Neural progenitor cell (in vitro differentiated cells): ENCODE measurements at regions not wholly inside any gene's neighbourhood (a gene's known extent, or its start where the extent isn't known, plus 50 kb on each side); places are given as distances from the start of the nearest gene placed in this dataset.

Source experiments
- DNase-seq: peaks from one replicate; pipeline ENCODE4 v3.0.0-alpha.2; 2016; ENCODE audit warnings: low spot score
- H2AFZ ChIP-seq: fragments of 200-600 bp; sonication (generic); replicated peaks from 2 replicates; pipeline ENCODE4 v1.6.1; 2016; ENCODE audit warnings: antibody characterized with exemption
- H3F3A ChIP-seq: fragments of 200-600 bp; sonication (generic); 2 replicates; pipeline ENCODE4 v1.6.1; 2016; ENCODE audit warnings: antibody characterized with exemption, low read depth
- H3K27ac ChIP-seq: fragments of 200-600 bp; sonication (generic); 2 replicates; pipeline ENCODE4 v1.5.1; 2016; ENCODE audit warnings: mild to moderate bottlenecking
- H3K27me3 ChIP-seq: fragments of 200-600 bp; sonication (generic); 2 replicates; pipeline ENCODE4 v1.6.1; 2016; ENCODE audit warnings: mild to moderate bottlenecking, moderate library complexity
- H3K36me3 ChIP-seq: fragments of 200-600 bp; sonication (generic); 2 replicates; pipeline ENCODE4 v1.5.1; 2016
- H3K4me1 ChIP-seq: fragments of 200-600 bp; sonication (generic); 2 replicates; pipeline ENCODE4 v1.6.1; 2016; ENCODE audit warnings: mixed run types
- H3K4me2 ChIP-seq: fragments of 200-600 bp; sonication (generic); 2 replicates; pipeline ENCODE4 v1.6.1; 2016
- H3K4me3 ChIP-seq: fragments of 200-600 bp; sonication (generic); 2 replicates; pipeline ENCODE4 v1.5.1; 2016
- H3K79me2 ChIP-seq: fragments of 200-600 bp; sonication (generic); 2 replicates; pipeline ENCODE4 v1.6.1; 2016; ENCODE audit warnings: low read depth
- H3K9ac ChIP-seq: fragments of 200-600 bp; sonication (generic); 2 replicates; pipeline ENCODE4 v1.6.1; 2016
- H3K9me3 ChIP-seq: fragments of 200-600 bp; sonication (generic); 2 replicates; pipeline ENCODE4 v1.5.1; 2016; ENCODE audit warnings: low read depth
- H4K20me1 ChIP-seq: fragments of 200-600 bp; sonication (generic); 2 replicates; pipeline ENCODE4 v1.6.1; 2016; ENCODE audit warnings: low read depth
- H3K27ac Mint-ChIP-seq: 3 replicates; pipeline ENCODE4 v1.8.0; 2021; ENCODE audit warnings: mixed read lengths
- H3K27me3 Mint-ChIP-seq: 2 replicates; pipeline ENCODE4 v1.8.0; 2022; ENCODE audit warnings: low read depth, mild to moderate bottlenecking, inconsistent platforms, moderate library complexity, mixed read lengths; ENCODE audit not compliant: insufficient read depth
- H3K36me3 Mint-ChIP-seq: 3 replicates; pipeline ENCODE4 v1.8.0; 2021; ENCODE audit warnings: mixed read lengths
- H3K4me1 Mint-ChIP-seq: 3 replicates; pipeline ENCODE4 v1.8.0; 2021; ENCODE audit warnings: mixed read lengths
- H3K4me3 Mint-ChIP-seq: 3 replicates; pipeline ENCODE4 v1.8.0; 2021; ENCODE audit warnings: mild to moderate bottlenecking, moderate library complexity, mixed read lengths
- H3K9me3 Mint-ChIP-seq: 3 replicates; pipeline ENCODE4 v1.8.0; 2020; ENCODE audit warnings: mixed read lengths
- EZH2 ChIP-seq: fragments of 200-600 bp; sonication (generic); IDR thresholded peaks from 2 replicates; pipeline ENCODE4 v1.6.1; 2017; ENCODE audit warnings: antibody characterized with exemption, mild to moderate bottlenecking, moderate library complexity
- EZH2phosphoT487 ChIP-seq: fragments of 200-600 bp; sonication (generic); IDR thresholded peaks from 2 replicates; pipeline ENCODE4 v1.6.1; 2017; ENCODE audit warnings: antibody characterized with exemption
- TF ChIP-seq, protein P1 (sequence below): fragments of 200-600 bp; sonication (generic); IDR thresholded peaks from 2 replicates; pipeline ENCODE4 v1.5.1; 2017; ENCODE audit warnings: antibody characterized with exemption, mild to moderate bottlenecking

DNA sequence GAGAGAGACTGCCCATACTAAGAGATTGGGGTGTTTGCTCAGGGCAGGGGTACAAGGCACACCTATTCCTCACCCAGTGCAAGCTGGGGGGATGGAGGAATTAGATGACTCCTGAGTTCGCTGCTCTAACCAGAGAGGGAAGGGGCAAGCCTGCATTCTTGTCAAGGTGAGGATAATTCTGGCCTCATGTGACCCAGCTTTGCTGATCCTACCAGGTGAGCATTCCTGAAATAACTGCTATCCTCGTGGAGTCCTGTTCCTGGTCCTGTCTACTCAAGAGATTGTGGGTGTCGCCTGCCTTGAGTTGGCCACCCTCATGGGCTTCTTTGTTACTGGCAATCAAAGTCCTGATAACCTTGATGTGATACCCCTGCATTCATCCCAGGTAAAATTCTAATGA is 206.0 kb downstream of the SPP2 start:
- H3K36me3 Mint-ChIP-seq: no peaks in the 10 kb centered on the region
- TF ChIP-seq EZH2phosphoT487: no peak
- H3K4me1 Mint-ChIP-seq: peaks cover 21% of the 10 kb centered on the region
- H3F3A ChIP-seq: no peaks in the 10 kb centered on the region
- peaks cover 3% of the 10 kb centered on the region for H3K9me3 Mint-ChIP-seq
- no peaks in the 10 kb centered on the region for H3K36me3 ChIP-seq
- H3K27me3 ChIP-seq: no peaks in the 10 kb centered on the region
- no peak overlapping the region for H3K4me2 ChIP-seq
- no peaks in the 10 kb centered on the region for H4K20me1 ChIP-seq
- DNase-seq: no peak
- H3K79me2 ChIP-seq: no peaks in the 10 kb centered on the region
- H3K27ac Mint-ChIP-seq: no peak overlapping the region
- H3K27ac ChIP-seq: no peak overlapping the region
- no peak overlapping the region for H2AFZ ChIP-seq
- no peak overlapping the region for H3K4me3 Mint-ChIP-seq
- no peak overlapping the region for H3K9ac ChIP-seq
- peaks cover 12% of the 10 kb centered on the region for H3K27me3 Mint-ChIP-seq
- H3K4me3 ChIP-seq: no peak overlapping the region
- no peaks in the 10 kb centered on the region for H3K4me1 ChIP-seq
- H3K9me3 ChIP-seq: no peaks in the 10 kb centered on the region

DNA sequence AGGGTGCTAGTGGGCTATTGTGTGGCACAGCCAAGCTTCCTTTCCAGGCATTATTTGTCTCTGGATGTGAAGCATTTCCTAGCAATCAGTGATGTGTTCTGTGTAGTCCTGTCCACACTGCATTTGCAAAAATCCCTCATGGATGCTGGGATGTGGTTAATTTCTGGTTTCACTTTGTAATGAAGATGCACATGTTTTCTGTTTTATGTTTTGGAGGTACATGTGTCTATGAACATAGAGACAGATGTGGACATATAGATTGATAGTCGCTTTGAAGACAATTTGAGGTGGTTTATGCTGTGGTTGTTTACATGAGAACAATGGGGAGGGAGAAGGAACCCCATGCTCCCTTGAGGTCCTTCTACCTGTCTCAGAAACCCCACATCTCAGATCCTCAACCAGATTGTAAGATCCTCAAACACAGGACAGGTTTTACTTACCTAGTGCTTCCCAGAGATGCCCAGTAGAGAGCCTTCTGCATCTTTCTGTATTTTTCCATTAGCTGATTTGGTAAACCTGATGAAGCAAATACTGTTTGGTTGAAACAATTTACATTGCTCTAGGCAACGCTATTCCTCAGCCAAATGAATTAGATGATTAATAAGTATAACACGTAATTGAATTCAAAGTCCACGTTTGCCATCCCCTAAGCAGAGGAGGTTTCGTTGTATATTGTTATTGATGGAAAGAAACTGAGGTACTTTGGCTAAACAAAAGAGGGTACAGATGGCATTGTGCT is 204.4 kb downstream of the SPP2 start:
- no peak overlapping the region for H2AFZ ChIP-seq
- H3K9me3 Mint-ChIP-seq: peaks cover 3% of the 10 kb centered on the region

DNA sequence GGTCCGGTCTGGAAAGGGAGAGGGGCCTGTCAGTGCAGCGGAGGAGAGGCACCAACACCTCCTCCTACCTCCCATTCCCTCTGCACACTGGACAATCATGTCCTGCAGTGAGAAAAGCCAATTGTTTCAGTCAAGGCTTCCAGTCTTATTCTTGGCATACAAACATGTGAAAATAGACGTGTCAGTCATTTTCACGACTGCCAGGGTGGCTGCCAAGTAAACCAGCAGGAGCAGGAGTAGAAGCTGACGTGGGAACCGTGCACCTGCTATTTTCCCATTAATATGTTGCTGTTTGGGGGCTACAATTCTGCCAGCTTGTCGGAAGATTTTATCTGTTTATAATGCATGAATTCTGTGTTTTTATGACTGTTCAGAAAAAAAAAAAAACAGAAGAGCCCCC is 202.3 kb downstream of the SPP2 start:
- no peak overlapping the region for H3K27ac ChIP-seq
- Mint-ChIP-seq H3K27me3 (peaks cover 11% of the 10 kb centered on the region), H3K27ac (no peak overlapping the region), H3K36me3 (peaks cover 2% of the 10 kb centered on the region), H3K4me1 (peaks cover 30% of the 10 kb centered on the region), H3K9me3 (peaks cover 16% of the 10 kb centered on the region), H3K4me3 (no peak overlapping the region)
- no peak overlapping the region for H3K4me2 ChIP-seq
- no peak overlapping the region for H3K9ac ChIP-seq
- DNase-seq: no peak
- H3K4me1 ChIP-seq: no peaks in the 10 kb centered on the region
- H3K9me3 ChIP-seq: no peaks in the 10 kb centered on the region
- H3K27me3 ChIP-seq: no peaks in the 10 kb centered on the region
- H4K20me1 ChIP-seq: no peaks in the 10 kb centered on the region
- H3K79me2 ChIP-seq: no peaks in the 10 kb centered on the region
- H3K36me3 ChIP-seq: no peaks in the 10 kb centered on the region
- no peak overlapping the region for H2AFZ ChIP-seq
- H3K4me3 ChIP-seq: no peak overlapping the region
- no peaks in the 10 kb centered on the region for H3F3A ChIP-seq
- TF ChIP-seq, protein P1, sequence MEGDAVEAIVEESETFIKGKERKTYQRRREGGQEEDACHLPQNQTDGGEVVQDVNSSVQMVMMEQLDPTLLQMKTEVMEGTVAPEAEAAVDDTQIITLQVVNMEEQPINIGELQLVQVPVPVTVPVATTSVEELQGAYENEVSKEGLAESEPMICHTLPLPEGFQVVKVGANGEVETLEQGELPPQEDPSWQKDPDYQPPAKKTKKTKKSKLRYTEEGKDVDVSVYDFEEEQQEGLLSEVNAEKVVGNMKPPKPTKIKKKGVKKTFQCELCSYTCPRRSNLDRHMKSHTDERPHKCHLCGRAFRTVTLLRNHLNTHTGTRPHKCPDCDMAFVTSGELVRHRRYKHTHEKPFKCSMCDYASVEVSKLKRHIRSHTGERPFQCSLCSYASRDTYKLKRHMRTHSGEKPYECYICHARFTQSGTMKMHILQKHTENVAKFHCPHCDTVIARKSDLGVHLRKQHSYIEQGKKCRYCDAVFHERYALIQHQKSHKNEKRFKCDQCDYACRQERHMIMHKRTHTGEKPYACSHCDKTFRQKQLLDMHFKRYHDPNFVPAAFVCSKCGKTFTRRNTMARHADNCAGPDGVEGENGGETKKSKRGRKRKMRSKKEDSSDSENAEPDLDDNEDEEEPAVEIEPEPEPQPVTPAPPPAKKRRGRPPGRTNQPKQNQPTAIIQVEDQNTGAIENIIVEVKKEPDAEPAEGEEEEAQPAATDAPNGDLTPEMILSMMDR: no peak
- TF ChIP-seq EZH2 (no peak), EZH2phosphoT487 (no peak)

More for the DNA sequence above, 204.4 kb downstream of the SPP2 start:
- TF ChIP-seq EZH2phosphoT487 (no peak), EZH2 (no peak)
- TF ChIP-seq, protein P1: no peak
- Histone ChIP-seq H3F3A (no peaks in the 10 kb centered on the region), H3K9ac (no peak overlapping the region), H3K4me3 (no peak overlapping the region), H3K4me1 (no peaks in the 10 kb centered on the region), H3K79me2 (no peaks in the 10 kb centered on the region), H3K27ac (no peak overlapping the region), H3K27me3 (no peaks in the 10 kb centered on the region), H3K4me2 (no peak overlapping the region), H4K20me1 (no peaks in the 10 kb centered on the region), H3K9me3 (no peaks in the 10 kb centered on the region), H3K36me3 (no peaks in the 10 kb centered on the region)
- Mint-ChIP-seq H3K4me3 (no peak overlapping the region), H3K27me3 (peaks cover 12% of the 10 kb centered on the region), H3K27ac (no peak overlapping the region), H3K4me1 (peaks cover 30% of the 10 kb centered on the region), H3K36me3 (no peaks in the 10 kb centered on the region)
- no peak for DNase-seq
